ENCODE measurements at regions not wholly inside any gene's neighbourhood (a gene's known extent, or its start where the extent isn't known, plus 50 kb on each side); places are given as distances from the start of the nearest gene placed in this dataset.
"Not testable (repeated sequence)": the region's sequence is repeated elsewhere in the genome, so short reads cannot be mapped to it uniquely, and the experiment has no call there.

DNA sequence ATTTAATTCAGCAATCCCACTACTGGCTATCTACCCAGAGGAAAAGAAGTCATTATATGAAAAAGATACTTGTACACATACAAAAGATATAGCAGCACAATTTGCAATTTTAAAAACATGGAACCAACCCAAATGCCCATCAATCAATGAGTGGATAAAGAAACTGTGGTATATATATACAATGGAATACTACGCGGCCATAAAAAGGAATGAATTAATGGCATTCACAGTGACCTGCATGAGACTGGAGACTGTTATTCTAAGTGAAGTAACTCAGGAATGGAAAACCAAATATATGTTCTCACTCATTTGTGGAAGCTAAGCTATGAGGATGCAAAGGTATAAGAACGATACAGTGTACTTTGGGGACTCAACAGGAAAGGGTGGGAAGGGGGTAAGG, 102.8 kb upstream of the KCNMA1 start:
- not testable (repeated sequence) for DNase-seq (ENCODE audit: low read depth in 2 of 2)

- DNase-seq (ENCODE audit: low read depth in 2 of 2) = no peak
Observed at GRCh38 chr10:77738496-77739158, 101.0 kb upstream of the KCNMA1 start.

GRCh38 chr10:77737608-77738007, 100.0 kb upstream of the KCNMA1 start:
- no peak for DNase-seq (ENCODE audit: low read depth in 2 of 2)

DNA sequence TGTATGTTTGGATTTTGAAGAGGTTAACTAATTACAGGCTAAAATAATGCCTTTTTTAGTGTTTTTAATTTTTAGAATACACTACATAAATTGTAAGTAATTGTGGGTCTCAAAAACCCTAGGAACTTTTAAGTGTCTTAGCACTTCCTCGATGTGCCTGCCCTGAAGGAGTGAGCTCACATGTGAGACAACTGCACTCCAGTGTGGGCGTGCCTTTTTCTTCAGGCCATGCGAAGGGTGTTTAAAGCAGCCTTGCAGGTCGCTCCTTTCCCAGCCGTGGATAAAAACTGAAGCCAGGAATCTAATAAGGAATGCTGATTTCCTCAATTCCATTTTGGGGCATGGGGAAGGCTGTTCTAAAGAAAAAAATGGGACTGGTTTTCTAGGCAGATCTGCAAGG, 97.5 kb upstream of the KCNMA1 start:
- DNase-seq (ENCODE audit: low read depth in 2 of 2) = not testable (repeated sequence)

GRCh38 chr10:77732213-77733003, 94.8 kb upstream of the KCNMA1 start:
- no peak for DNase-seq (ENCODE audit: low read depth in 2 of 2)

DNA sequence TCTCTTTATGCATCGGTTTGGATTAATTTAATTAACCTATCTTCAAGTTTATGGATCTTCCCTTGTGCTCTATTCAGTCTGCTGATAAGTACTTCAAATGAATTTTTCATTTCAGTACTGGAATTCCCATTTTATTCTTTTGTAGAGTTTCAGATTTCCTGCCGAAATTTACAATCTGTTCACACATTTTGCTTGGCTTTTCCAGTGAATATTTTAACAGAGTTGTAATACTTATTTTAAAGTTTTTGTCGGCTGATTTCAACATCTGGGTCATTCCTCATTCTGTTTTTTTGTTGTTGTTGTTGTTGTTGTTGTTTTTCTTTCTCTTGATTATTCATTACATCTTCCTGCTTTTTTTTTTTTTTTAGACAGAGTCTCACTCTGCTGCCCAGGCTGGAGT, 89.9 kb upstream of the KCNMA1 start:
- DNase-seq (ENCODE audit: low read depth in 2 of 2) = no peak

DNA sequence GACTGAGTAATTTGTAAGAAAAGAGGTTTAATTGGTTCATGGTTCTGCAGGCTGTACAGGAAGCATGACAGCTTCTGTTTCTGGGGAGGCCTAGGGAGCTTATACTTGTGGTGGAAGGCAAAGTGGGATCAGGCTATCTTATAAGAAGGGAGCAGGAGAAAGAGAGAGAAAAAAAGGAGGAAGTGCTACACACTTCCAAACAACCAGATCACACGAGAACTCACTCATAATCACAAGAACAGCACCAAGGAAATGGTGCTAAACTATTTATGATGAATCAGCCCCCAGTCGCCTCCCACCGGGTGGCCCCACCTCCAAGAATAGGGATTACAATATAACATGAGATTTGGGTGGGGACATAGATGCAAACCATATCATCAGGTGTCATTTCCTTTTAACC, 89.1 kb upstream of the KCNMA1 start:
- DNase-seq (ENCODE audit: low read depth in 2 of 2) = no peak

DNA sequence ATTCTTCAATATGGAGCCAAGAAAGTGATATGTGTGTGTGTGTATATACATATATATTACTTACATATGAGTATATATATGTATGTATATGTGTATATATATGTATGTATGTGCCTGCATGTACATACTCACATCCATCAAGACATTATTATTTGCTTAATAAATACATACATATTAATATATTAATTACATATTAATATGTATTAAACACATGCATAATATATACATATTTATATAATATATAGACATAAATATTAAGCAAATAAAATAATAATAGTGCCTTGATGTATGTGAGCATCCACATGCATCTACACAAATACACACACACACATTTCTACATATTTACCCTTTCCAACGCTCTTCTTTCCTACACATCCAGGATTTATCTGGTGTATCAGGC, 88.7 kb upstream of the KCNMA1 start:
- no peak for DNase-seq (ENCODE audit: low read depth in 2 of 2)

- DNase-seq (ENCODE audit: low read depth in 2 of 2) = no peak
Observed at GRCh38 chr10:77724820-77725219, 87.2 kb upstream of the KCNMA1 start.

DNA sequence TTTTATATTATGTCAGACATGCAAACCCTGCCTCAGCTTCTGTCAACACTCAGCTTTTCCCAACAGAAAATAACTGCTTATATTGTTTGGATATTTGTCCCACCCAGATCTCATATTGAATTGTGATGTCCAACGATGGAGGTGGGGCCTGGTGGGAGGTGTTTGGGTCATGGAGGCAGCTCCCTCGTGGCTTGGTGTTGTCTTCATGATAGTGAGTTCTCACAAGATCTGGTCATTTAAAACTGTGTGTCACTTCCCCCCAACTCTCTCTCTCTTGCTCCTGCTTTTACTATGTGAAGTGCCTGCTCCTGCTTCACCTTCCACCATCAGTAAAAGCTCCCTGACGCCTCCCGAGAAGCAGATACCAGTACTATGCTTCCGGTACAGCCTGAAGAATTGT, 85.8 kb upstream of the KCNMA1 start:
- DNase-seq (ENCODE audit: low read depth in 2 of 2) = no peak

GRCh38 chr10:77722956-77723355, 85.3 kb upstream of the KCNMA1 start:
- DNase-seq (ENCODE audit: low read depth in 2 of 2) = not testable (repeated sequence)

GRCh38 chr10:77721815-77722214, 84.2 kb upstream of the KCNMA1 start:
- DNase-seq (ENCODE audit: low read depth in 2 of 2) = no peak

- no peak for DNase-seq (ENCODE audit: low read depth in 2 of 2)
Observed at GRCh38 chr10:77718957-77719356, 81.3 kb upstream of the KCNMA1 start.

GRCh38 chr10:77718312-77718711, 80.7 kb upstream of the KCNMA1 start:
- not testable (repeated sequence) for DNase-seq (ENCODE audit: low read depth in 2 of 2)

GRCh38 chr10:77717336-77717735, 79.7 kb upstream of the KCNMA1 start:
- no peak for DNase-seq (ENCODE audit: low read depth in 2 of 2)

GRCh38 chr10:77716458-77717317, 79.1 kb upstream of the KCNMA1 start:
- DNase-seq (ENCODE audit: low read depth in 2 of 2) = no peak

DNA sequence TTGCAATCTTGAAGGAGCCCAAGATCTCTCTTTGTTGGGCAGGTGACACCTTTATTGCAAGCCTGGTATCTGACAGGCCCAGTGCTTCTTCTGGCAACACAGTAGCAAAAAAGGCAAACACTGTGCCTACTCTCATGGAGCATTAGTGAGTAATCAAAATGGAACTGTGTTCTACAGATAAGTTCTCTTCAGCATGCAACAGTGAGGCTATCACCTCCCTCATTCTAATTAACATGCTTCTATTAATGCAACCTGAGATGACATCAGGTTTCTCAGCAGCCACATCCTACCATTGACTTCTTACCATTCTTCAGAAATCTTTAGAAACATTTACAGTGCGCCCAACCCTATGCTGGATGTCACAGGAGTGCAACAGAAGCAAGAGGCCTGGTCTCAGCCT, 77.9 kb upstream of the KCNMA1 start:
- DNase-seq (ENCODE audit: low read depth in 2 of 2) = no peak

DNA sequence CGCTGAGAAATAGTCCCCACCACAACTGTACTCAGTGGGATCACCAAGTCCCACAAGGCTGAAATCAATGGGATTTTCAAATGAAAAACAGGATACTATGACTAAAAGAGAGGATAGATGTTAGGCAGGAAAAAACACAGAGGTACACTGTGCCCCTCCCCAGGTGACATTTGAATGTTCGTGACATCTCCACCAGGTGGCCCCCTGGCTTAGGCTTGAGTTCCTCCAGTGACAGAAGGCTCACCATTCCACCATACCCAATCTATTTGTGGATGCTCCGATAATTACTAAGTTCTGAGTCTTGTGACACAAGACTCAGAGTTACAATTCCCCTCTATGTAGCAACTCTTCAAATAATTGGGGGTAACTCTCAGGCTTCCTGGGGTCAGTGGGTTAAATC, 77.5 kb upstream of the KCNMA1 start:
- no peak for DNase-seq (ENCODE audit: low read depth in 2 of 2)

- no peak for DNase-seq (ENCODE audit: low read depth in 2 of 2)
Observed at GRCh38 chr10:77713521-77714280, 76.1 kb upstream of the KCNMA1 start.

GRCh38 chr10:77712207-77712606, 74.6 kb upstream of the KCNMA1 start:
- no peak for DNase-seq (ENCODE audit: low read depth in 2 of 2)

DNA sequence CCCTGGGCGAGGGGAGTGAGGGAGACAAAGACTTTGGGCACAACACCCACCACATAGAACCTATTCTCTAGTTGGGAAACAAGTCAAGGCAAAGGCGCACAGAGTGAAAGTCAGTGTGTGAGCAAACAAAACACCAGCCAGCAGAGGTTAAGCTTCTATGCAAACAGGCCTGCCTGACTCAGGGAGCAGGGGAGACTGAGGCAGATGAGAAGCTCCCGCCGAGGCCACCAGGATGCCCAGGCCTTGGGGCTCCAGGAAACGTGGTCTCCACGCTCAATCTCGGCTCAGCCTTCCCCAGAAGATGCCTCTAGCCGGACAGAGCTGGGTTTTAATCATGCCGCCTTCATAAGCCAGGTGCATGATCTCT, 74.1 kb upstream of the KCNMA1 start:
- no peak for DNase-seq (ENCODE audit: low read depth in 2 of 2)

Measured in stimulated activated CD8-positive, alpha-beta memory T cell treated with anti-CD3 and anti-CD28 coated beads, Interleukin-2, amount 100 ng/mL, for 1 hour (primary cell).